Neural crest cell (in vitro differentiated cells): ENCODE measurements at regions not wholly inside any gene's neighbourhood (a gene's known extent, or its start where the extent isn't known, plus 50 kb on each side); places are given as distances from the start of the nearest gene placed in this dataset.

Source experiments
- DNase-seq: peaks from one replicate; pipeline ENCODE4 v3.0.0; 2021; ENCODE audit warnings: low read depth, mixed read lengths, low spot score
- H3K27ac Mint-ChIP-seq: one replicate; pipeline ENCODE4 v1.8.0; 2021; ENCODE audit warnings: mild to moderate bottlenecking, mixed read lengths; ENCODE audit not compliant: unreplicated experiment
- H3K27me3 Mint-ChIP-seq: 2 replicates; pipeline ENCODE4 v1.8.0; 2021; ENCODE audit warnings: low read depth, mild to moderate bottlenecking, mixed read lengths
- H3K36me3 Mint-ChIP-seq: 2 replicates; pipeline ENCODE4 v1.8.0; 2021; ENCODE audit warnings: low read depth, mild to moderate bottlenecking, mixed read lengths
- H3K4me1 Mint-ChIP-seq: 2 replicates; pipeline ENCODE4 v1.8.0; 2021; ENCODE audit warnings: mixed read lengths
- H3K4me3 Mint-ChIP-seq: one replicate; pipeline ENCODE4 v1.8.0; 2021; ENCODE audit warnings: mild to moderate bottlenecking, mixed read lengths
- H3K9me3 Mint-ChIP-seq: 2 replicates; pipeline ENCODE4 v1.8.0; 2021; ENCODE audit warnings: mixed read lengths
- CTCF ChIP-seq: fragments of 200-600 bp; sonication (generic); conservative IDR thresholded peaks from 2 replicates; pipeline ENCODE4 v1.5.0; 2021; ENCODE audit warnings: antibody characterized with exemption, mild to moderate bottlenecking

- TF ChIP-seq CTCF = no peak
- no peak overlapping the region for H3K27ac Mint-ChIP-seq
- H3K36me3 Mint-ChIP-seq = no peaks in the 10 kb centered on the region
- H3K27me3 Mint-ChIP-seq = no peaks in the 10 kb centered on the region
- H3K9me3 Mint-ChIP-seq = no peaks in the 10 kb centered on the region
- no peak overlapping the region for H3K4me3 Mint-ChIP-seq
- DNase-seq = no peak
- no peaks in the 10 kb centered on the region for H3K4me1 Mint-ChIP-seq
Observed at GRCh38 chr12:30415777-30416176, 279.9 kb downstream of the IPO8 start.

- H3K4me1 Mint-ChIP-seq = no peaks in the 10 kb centered on the region
- no peak for DNase-seq
- no peaks in the 10 kb centered on the region for H3K27me3 Mint-ChIP-seq
- H3K4me3 Mint-ChIP-seq = no peak overlapping the region
- no peaks in the 10 kb centered on the region for H3K36me3 Mint-ChIP-seq
- H3K27ac Mint-ChIP-seq = no peak overlapping the region
- TF ChIP-seq CTCF = no peak
- no peaks in the 10 kb centered on the region for H3K9me3 Mint-ChIP-seq
Observed at GRCh38 chr12:30414507-30414906, 281.2 kb downstream of the IPO8 start.

GRCh38 chr12:30400349-30400748 is 295.3 kb downstream of the IPO8 start:
- H3K27me3 Mint-ChIP-seq = no peaks in the 10 kb centered on the region
- no peaks in the 10 kb centered on the region for H3K4me1 Mint-ChIP-seq
- peaks cover 26% of the 10 kb centered on the region for H3K9me3 Mint-ChIP-seq
- H3K4me3 Mint-ChIP-seq = no peak overlapping the region
- no peak overlapping the region for H3K27ac Mint-ChIP-seq
- DNase-seq = no peak
- H3K36me3 Mint-ChIP-seq = peaks cover 5% of the 10 kb centered on the region
- TF ChIP-seq CTCF = no peak

- Mint-ChIP-seq H3K36me3 (peaks cover 5% of the 10 kb centered on the region), H3K4me3 (no peak overlapping the region), H3K27me3 (no peaks in the 10 kb centered on the region), H3K27ac (no peak overlapping the region), H3K9me3 (peaks cover 27% of the 10 kb centered on the region), H3K4me1 (no peaks in the 10 kb centered on the region)
- no peak for TF ChIP-seq CTCF
- DNase-seq = no peak
Observed at GRCh38 chr12:30399859-30400258, 295.8 kb downstream of the IPO8 start.

GRCh38 chr12:30396576-30396975 is 299.1 kb downstream of the IPO8 start:
- H3K9me3 Mint-ChIP-seq = peaks cover 25% of the 10 kb centered on the region
- peaks cover 5% of the 10 kb centered on the region for H3K36me3 Mint-ChIP-seq
- no peaks in the 10 kb centered on the region for H3K27me3 Mint-ChIP-seq
- no peak overlapping the region for H3K27ac Mint-ChIP-seq
- no peak overlapping the region for H3K4me3 Mint-ChIP-seq
- no peak for TF ChIP-seq CTCF
- DNase-seq = no peak
- H3K4me1 Mint-ChIP-seq = no peaks in the 10 kb centered on the region

GRCh38 chr12:30395190-30395589 is 300.5 kb downstream of the IPO8 start:
- Mint-ChIP-seq H3K36me3 (peaks cover 8% of the 10 kb centered on the region), H3K27me3 (no peaks in the 10 kb centered on the region), H3K9me3 (peaks cover 29% of the 10 kb centered on the region), H3K4me1 (no peaks in the 10 kb centered on the region), H3K27ac (no peak overlapping the region), H3K4me3 (no peak overlapping the region)
- TF ChIP-seq CTCF = no peak
- DNase-seq = no peak
